ENCODE measurements at regions not wholly inside any gene's neighbourhood (a gene's known extent, or its start where the extent isn't known, plus 50 kb on each side); places are given as distances from the start of the nearest gene placed in this dataset.

- 64% methylated on average over 2 of the region's 2 CpGs for WGBS
- Histone ChIP-seq H4K91ac (ENCODE audit: low read length) (no peak overlapping the region), H3K27ac (ENCODE audit: low read length, poor library complexity, severe bottlenecking) (no peak overlapping the region), H3K23ac (ENCODE audit: low read length in 2 of 2) (no peak overlapping the region), H3K36me3 (ENCODE audit: control insufficient read depth in 1 of 2, insufficient read depth in 2 of 2, low read depth in 1 of 2, low read length in 2 of 2) (no peaks in the 10 kb centered on the region), H3K4me2 (ENCODE audit: low read length, poor library complexity, severe bottlenecking) (no peak overlapping the region), H3K4ac (ENCODE audit: low read depth in 1 of 2, low read length in 2 of 2) (no peak overlapping the region), H3K9me3 (ENCODE audit: control insufficient read depth, low read length) (no peaks in the 10 kb centered on the region), H3K14ac (ENCODE audit: low read length in 2 of 2) (no peak overlapping the region), H2BK120ac (ENCODE audit: low read depth, low read length) (no peak overlapping the region), H2BK15ac (ENCODE audit: low read depth, poor library complexity, severe bottlenecking) (no peak overlapping the region), H3K18ac (ENCODE audit: low read depth in 1 of 2, low read length in 2 of 2) (no peak overlapping the region), H3K79me1 (replicated peaks; ENCODE audit: low read length, poor library complexity, severe bottlenecking) (no peaks in the 10 kb centered on the region), H2BK5ac (ENCODE audit: low read depth, low read length, poor library complexity, severe bottlenecking) (no peak overlapping the region), H3K27me3 (ENCODE audit: control insufficient read depth in 1 of 2, insufficient read depth in 1 of 2, low read length in 2 of 2) (no peaks in the 10 kb centered on the region), H3K4me3 (ENCODE audit: insufficient read depth in 1 of 2, low read depth in 1 of 2, low read length in 2 of 2) (no peak overlapping the region), H2AFZ (ENCODE audit: low read depth, low read length) (no peak overlapping the region), H4K8ac (ENCODE audit: low read length) (no peak overlapping the region), H3K4me1 (ENCODE audit: control insufficient read depth, insufficient read depth, low read depth, low read length) (peaks cover 2% of the 10 kb centered on the region), H3K9ac (ENCODE audit: low read length) (no peak overlapping the region), H2BK12ac (ENCODE audit: low read length in 2 of 2) (no peak overlapping the region), H2AK5ac (ENCODE audit: low read length, severe bottlenecking) (no peak overlapping the region)
- DNase-seq: no peak
Observed at GRCh38 chr6:109291902-109292301, 90.4 kb downstream of the CD164 start.

- Histone ChIP-seq H4K8ac (ENCODE audit: low read length) (no peak overlapping the region), H2BK120ac (ENCODE audit: low read depth, low read length) (no peak overlapping the region), H2BK5ac (ENCODE audit: low read depth, low read length, poor library complexity, severe bottlenecking) (no peak overlapping the region), H3K4me1 (ENCODE audit: control insufficient read depth, insufficient read depth, low read depth, low read length) (peaks cover 2% of the 10 kb centered on the region), H3K9ac (ENCODE audit: low read length) (no peak overlapping the region), H3K4ac (ENCODE audit: low read depth in 1 of 2, low read length in 2 of 2) (no peak overlapping the region), H3K18ac (ENCODE audit: low read depth in 1 of 2, low read length in 2 of 2) (no peak overlapping the region), H3K27me3 (ENCODE audit: control insufficient read depth in 1 of 2, insufficient read depth in 1 of 2, low read length in 2 of 2) (peaks cover 0 to 7% of the 10 kb centered on the region in 2 experiments), H2BK12ac (ENCODE audit: low read length in 2 of 2) (no peak overlapping the region), H3K4me3 (ENCODE audit: insufficient read depth in 1 of 2, low read depth in 1 of 2, low read length in 2 of 2) (no peak overlapping the region), H3K23ac (ENCODE audit: low read length in 2 of 2) (no peak overlapping the region), H3K14ac (ENCODE audit: low read length in 2 of 2) (peak overlapping the region in 1 of 2 experiments; percentile 20), H4K91ac (ENCODE audit: low read length) (no peak overlapping the region), H3K36me3 (ENCODE audit: control insufficient read depth in 1 of 2, insufficient read depth in 2 of 2, low read depth in 1 of 2, low read length in 2 of 2) (no peaks in the 10 kb centered on the region), H2AK5ac (ENCODE audit: low read length, severe bottlenecking) (no peak overlapping the region), H3K9me3 (ENCODE audit: control insufficient read depth, low read length) (no peaks in the 10 kb centered on the region), H3K4me2 (ENCODE audit: low read length, poor library complexity, severe bottlenecking) (no peak overlapping the region), H2AFZ (ENCODE audit: low read depth, low read length) (no peak overlapping the region), H3K27ac (ENCODE audit: low read length, poor library complexity, severe bottlenecking) (no peak overlapping the region), H3K79me1 (replicated peaks; ENCODE audit: low read length, poor library complexity, severe bottlenecking) (no peaks in the 10 kb centered on the region), H2BK15ac (ENCODE audit: low read depth, poor library complexity, severe bottlenecking) (no peak overlapping the region)
- 94% methylated on average over 54 of the region's 56 CpGs for WGBS
- DNase-seq: no peak
Observed at GRCh38 chr6:109290143-109290931, 91.9 kb downstream of the CD164 start.

GRCh38 chr6:109285366-109285765 lies 96.9 kb downstream of the CD164 start:
- H2BK5ac ChIP-seq (ENCODE audit: low read depth, low read length, poor library complexity, severe bottlenecking): no peak overlapping the region
- H3K36me3 ChIP-seq (ENCODE audit: control insufficient read depth in 1 of 2, insufficient read depth in 2 of 2, low read depth in 1 of 2, low read length in 2 of 2): no peaks in the 10 kb centered on the region
- H2AK5ac ChIP-seq (ENCODE audit: low read length, severe bottlenecking): no peak overlapping the region
- no peak overlapping the region for H4K8ac ChIP-seq (ENCODE audit: low read length)
- no peak overlapping the region for H4K91ac ChIP-seq (ENCODE audit: low read length)
- no peak for DNase-seq
- H3K4me2 ChIP-seq (ENCODE audit: low read length, poor library complexity, severe bottlenecking): no peak overlapping the region
- no peak overlapping the region for H3K14ac ChIP-seq (ENCODE audit: low read length in 2 of 2)
- no peak overlapping the region for H2AFZ ChIP-seq (ENCODE audit: low read depth, low read length)
- H3K18ac ChIP-seq (ENCODE audit: low read depth in 1 of 2, low read length in 2 of 2): no peak overlapping the region
- no peak overlapping the region for H3K23ac ChIP-seq (ENCODE audit: low read length in 2 of 2)
- H2BK120ac ChIP-seq (ENCODE audit: low read depth, low read length): no peak overlapping the region
- H3K27me3 ChIP-seq (ENCODE audit: control insufficient read depth in 1 of 2, insufficient read depth in 1 of 2, low read length in 2 of 2): peaks cover 0 to 7% of the 10 kb centered on the region in 2 experiments
- no peak overlapping the region for H3K9ac ChIP-seq (ENCODE audit: low read length)
- no peak overlapping the region for H3K4ac ChIP-seq (ENCODE audit: low read depth in 1 of 2, low read length in 2 of 2)
- no peak overlapping the region for H2BK15ac ChIP-seq (ENCODE audit: low read depth, poor library complexity, severe bottlenecking)
- H3K79me1 ChIP-seq (replicated peaks; ENCODE audit: low read length, poor library complexity, severe bottlenecking): no peaks in the 10 kb centered on the region
- no peaks in the 10 kb centered on the region for H3K9me3 ChIP-seq (ENCODE audit: control insufficient read depth, low read length)
- no peak overlapping the region for H2BK12ac ChIP-seq (ENCODE audit: low read length in 2 of 2)
- 93% methylated on average over 3 of the region's 3 CpGs for WGBS
- no peak overlapping the region for H3K27ac ChIP-seq (ENCODE audit: low read length, poor library complexity, severe bottlenecking)
- H3K4me1 ChIP-seq (ENCODE audit: control insufficient read depth, insufficient read depth, low read depth, low read length): no peaks in the 10 kb centered on the region
- no peak overlapping the region for H3K4me3 ChIP-seq (ENCODE audit: insufficient read depth in 1 of 2, low read depth in 1 of 2, low read length in 2 of 2)

- no peaks in the 10 kb centered on the region for H3K36me3 ChIP-seq (ENCODE audit: control insufficient read depth in 1 of 2, insufficient read depth in 2 of 2, low read depth in 1 of 2, low read length in 2 of 2)
- H3K23ac ChIP-seq (ENCODE audit: low read length in 2 of 2): no peak overlapping the region
- no peak overlapping the region for H2BK5ac ChIP-seq (ENCODE audit: low read depth, low read length, poor library complexity, severe bottlenecking)
- H3K27me3 ChIP-seq (ENCODE audit: control insufficient read depth in 1 of 2, insufficient read depth in 1 of 2, low read length in 2 of 2): peaks cover 0 to 7% of the 10 kb centered on the region in 2 experiments
- no peaks in the 10 kb centered on the region for H3K79me1 ChIP-seq (replicated peaks; ENCODE audit: low read length, poor library complexity, severe bottlenecking)
- no peak overlapping the region for H4K91ac ChIP-seq (ENCODE audit: low read length)
- H3K14ac ChIP-seq (ENCODE audit: low read length in 2 of 2): no peak overlapping the region
- H3K4me2 ChIP-seq (ENCODE audit: low read length, poor library complexity, severe bottlenecking): no peak overlapping the region
- no peak overlapping the region for H2BK12ac ChIP-seq (ENCODE audit: low read length in 2 of 2)
- H2BK15ac ChIP-seq (ENCODE audit: low read depth, poor library complexity, severe bottlenecking): no peak overlapping the region
- no peak overlapping the region for H3K9ac ChIP-seq (ENCODE audit: low read length)
- no peak for DNase-seq
- no peak overlapping the region for H2BK120ac ChIP-seq (ENCODE audit: low read depth, low read length)
- H3K4me1 ChIP-seq (ENCODE audit: control insufficient read depth, insufficient read depth, low read depth, low read length): no peaks in the 10 kb centered on the region
- no peak overlapping the region for H2AK5ac ChIP-seq (ENCODE audit: low read length, severe bottlenecking)
- no peak overlapping the region for H3K18ac ChIP-seq (ENCODE audit: low read depth in 1 of 2, low read length in 2 of 2)
- no peaks in the 10 kb centered on the region for H3K9me3 ChIP-seq (ENCODE audit: control insufficient read depth, low read length)
- 100% methylated on average over 1 of the region's 2 CpGs for WGBS
- H2AFZ ChIP-seq (ENCODE audit: low read depth, low read length): no peak overlapping the region
- no peak overlapping the region for H3K27ac ChIP-seq (ENCODE audit: low read length, poor library complexity, severe bottlenecking)
- no peak overlapping the region for H4K8ac ChIP-seq (ENCODE audit: low read length)
- H3K4ac ChIP-seq (ENCODE audit: low read depth in 1 of 2, low read length in 2 of 2): no peak overlapping the region
- H3K4me3 ChIP-seq (ENCODE audit: insufficient read depth in 1 of 2, low read depth in 1 of 2, low read length in 2 of 2): no peak overlapping the region
Observed at GRCh38 chr6:109284675-109285074, 97.6 kb downstream of the CD164 start.
